Duodenal mucosa (tissue), 2 donors: ENCODE measurements at regions not wholly inside any gene's neighbourhood (a gene's known extent, or its start where the extent isn't known, plus 50 kb on each side); places are given as distances from the start of the nearest gene placed in this dataset.

ENCODE experiments used
- H3K27ac ChIP-seq: one replicate; pipeline ENCODE4 v1.7.0; 2013; ENCODE audit warnings: low read depth, low read length
- H3K27me3 ChIP-seq, 2 donors: one replicate each; pipeline ENCODE4 v1.7.0; 2013; ENCODE audit warnings: low read length in 2 of 2, control low read depth in 1 of 2; ENCODE audit not compliant: insufficient read depth in 2 of 2, control insufficient read depth in 1 of 2
- H3K36me3 ChIP-seq, 2 donors: one replicate each; pipeline ENCODE4 v1.7.0; 2013; ENCODE audit warnings: low read length in 2 of 2, control low read depth in 1 of 2; ENCODE audit not compliant: insufficient read depth in 2 of 2, control insufficient read depth in 1 of 2
- H3K4me1 ChIP-seq, 2 donors: one replicate each; pipeline ENCODE4 v1.7.0; 2013; ENCODE audit warnings: low read length in 2 of 2, control low read depth in 1 of 2; ENCODE audit not compliant: insufficient read depth in 2 of 2, control insufficient read depth in 1 of 2
- H3K4me3 ChIP-seq, 2 donors: one replicate each; pipeline ENCODE4 v1.7.0; 2013; ENCODE audit warnings: low read length in 2 of 2, low read depth in 1 of 2
- H3K9ac ChIP-seq, 2 donors: one replicate each; pipeline ENCODE4 v1.7.0; 2013; ENCODE audit warnings: low read length in 2 of 2, low read depth in 1 of 2
- H3K9me3 ChIP-seq, 2 donors: one replicate each; pipeline ENCODE4 v1.7.0; 2013; ENCODE audit warnings: low read length in 2 of 2, control low read depth in 1 of 2; ENCODE audit not compliant: control insufficient read depth in 1 of 2

DNA sequence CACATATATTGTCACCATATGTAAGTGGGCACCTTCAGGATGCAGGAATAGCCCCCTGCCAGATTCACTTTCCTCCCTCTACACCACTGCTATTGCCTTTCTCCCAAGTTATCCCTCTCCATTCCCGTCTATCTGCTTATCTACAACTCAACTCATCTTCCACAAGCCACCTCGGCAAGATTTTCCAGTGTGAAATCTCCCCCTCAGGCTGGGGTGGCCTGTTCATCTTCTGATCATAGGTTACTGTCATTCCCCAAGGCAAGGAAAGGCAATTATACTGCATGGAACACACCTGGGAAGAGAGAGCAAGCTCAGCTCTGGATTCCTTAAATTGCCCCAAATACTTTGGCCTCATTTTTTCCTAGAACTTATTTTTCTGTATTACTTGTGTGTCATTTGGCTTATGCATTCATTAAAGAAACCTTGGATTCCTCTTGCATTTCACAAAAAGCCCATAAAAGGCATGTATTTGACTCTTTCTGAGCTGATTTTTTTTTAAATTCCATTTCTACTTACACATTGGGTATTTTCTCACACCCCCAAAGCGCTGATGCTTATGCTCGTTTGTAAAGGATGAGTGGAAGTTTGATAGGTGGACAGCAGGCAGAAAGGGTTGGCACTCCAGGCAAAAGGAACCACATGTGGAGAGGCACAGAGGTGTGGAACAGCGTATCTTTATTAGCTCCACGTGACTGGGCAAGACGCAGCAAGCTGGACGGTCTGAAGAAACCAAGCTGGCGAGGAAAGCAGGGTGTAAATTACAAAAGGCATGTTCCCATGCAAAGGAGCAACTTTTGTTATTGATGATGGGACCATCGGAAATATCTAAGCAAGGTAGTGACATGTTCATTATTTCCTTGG lies 169.7 kb upstream of the RAB4A start:
- Histone ChIP-seq H3K4me1 (peaks cover 0 to 5% of the 10 kb centered on the region in 2 donors), H3K36me3 (no peaks in the 10 kb centered on the region), H3K4me3 (no peak overlapping the region), H3K9me3 (no peaks in the 10 kb centered on the region), H3K9ac (no peak overlapping the region), H3K27me3 (no peaks in the 10 kb centered on the region), H3K27ac (no peak overlapping the region)

DNA sequence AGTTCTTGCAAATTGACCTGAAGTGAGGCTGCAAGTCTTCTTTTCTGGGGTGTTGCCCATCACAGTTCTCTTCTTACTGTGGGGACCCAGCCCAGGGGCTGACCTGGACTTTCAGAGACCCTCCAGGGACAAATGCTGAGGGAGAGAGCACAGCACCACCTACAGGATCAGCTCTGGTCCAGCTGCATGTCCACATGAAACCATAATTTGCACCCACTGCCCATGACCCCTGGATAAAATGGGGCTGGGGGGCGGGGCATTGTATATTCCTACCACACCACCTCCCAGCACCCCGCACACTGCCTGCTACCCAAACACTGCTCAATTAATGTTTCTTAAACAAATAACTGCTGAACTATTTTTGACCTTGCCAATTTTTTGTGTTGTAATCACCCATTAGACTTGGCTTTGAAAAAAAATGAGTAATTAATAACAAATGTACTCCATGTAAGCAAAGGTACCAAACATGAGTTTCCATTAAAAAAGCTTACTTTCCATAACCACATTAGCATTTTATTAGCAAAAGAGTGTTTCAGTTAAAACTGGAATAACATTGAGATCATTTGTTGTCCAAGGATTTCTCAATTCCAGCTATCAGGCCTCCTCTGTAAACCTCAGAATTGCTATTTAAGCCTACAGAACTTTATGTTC lies 168.0 kb upstream of the RAB4A start:
- no peak overlapping the region for H3K9ac ChIP-seq
- H3K27me3 ChIP-seq = no peaks in the 10 kb centered on the region
- H3K36me3 ChIP-seq = no peaks in the 10 kb centered on the region
- peaks cover 0 to 5% of the 10 kb centered on the region in 2 donors for H3K4me1 ChIP-seq
- H3K4me3 ChIP-seq = no peak overlapping the region
- no peaks in the 10 kb centered on the region for H3K9me3 ChIP-seq
- no peak overlapping the region for H3K27ac ChIP-seq

DNA sequence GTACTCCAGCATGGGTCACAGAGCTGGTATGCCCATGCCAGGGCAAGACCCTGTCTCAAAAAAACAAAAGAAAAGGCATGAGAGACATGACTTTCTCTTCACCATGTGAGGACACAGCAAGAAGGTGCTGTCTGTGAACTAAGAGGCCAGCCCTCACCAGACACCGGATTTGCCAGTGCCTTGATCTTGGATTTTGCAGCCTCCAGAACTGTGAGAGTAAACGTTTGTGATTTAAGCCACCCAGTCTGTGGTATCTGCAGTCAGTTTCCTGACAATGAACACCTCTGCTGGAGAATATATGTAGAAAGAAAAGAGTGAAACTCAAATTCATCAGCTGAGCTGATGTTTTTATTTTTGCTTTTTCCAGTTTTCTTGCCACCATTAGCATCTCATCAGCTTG lies 166.3 kb upstream of the RAB4A start:
- no peaks in the 10 kb centered on the region for H3K27me3 ChIP-seq
- H3K4me3 ChIP-seq = no peak overlapping the region
- H3K36me3 ChIP-seq = no peaks in the 10 kb centered on the region
- H3K9me3 ChIP-seq = no peaks in the 10 kb centered on the region
- H3K4me1 ChIP-seq = peaks cover 13% of the 10 kb centered on the region in 2 donors
- no peak overlapping the region for H3K9ac ChIP-seq
- H3K27ac ChIP-seq = no peak overlapping the region

DNA sequence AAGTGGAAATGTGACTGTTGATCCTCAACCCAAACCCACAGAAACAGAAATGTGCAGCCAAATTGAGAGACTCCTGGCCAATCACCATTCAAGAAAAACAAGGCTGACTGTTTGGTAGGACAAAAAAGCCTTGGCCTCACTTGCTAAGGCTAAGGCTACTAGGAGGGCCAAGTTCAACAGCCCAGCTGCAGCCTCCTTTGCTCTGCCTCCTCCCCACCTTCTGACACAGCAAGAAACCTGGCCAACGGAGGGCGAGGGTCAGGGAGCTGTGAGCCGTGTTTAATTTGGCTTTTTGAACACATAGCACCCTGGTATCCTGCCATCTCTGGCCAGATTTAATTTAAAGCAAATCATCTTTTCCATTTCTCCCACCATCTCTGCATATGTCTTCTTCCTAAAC lies 165.8 kb upstream of the RAB4A start:
- no peaks in the 10 kb centered on the region for H3K9me3 ChIP-seq
- H3K4me1 ChIP-seq = peaks cover 13% of the 10 kb centered on the region in 2 donors
- no peak overlapping the region for H3K27ac ChIP-seq
- H3K27me3 ChIP-seq = no peaks in the 10 kb centered on the region
- H3K9ac ChIP-seq = no peak overlapping the region
- H3K36me3 ChIP-seq = no peaks in the 10 kb centered on the region
- H3K4me3 ChIP-seq = no peak overlapping the region

DNA sequence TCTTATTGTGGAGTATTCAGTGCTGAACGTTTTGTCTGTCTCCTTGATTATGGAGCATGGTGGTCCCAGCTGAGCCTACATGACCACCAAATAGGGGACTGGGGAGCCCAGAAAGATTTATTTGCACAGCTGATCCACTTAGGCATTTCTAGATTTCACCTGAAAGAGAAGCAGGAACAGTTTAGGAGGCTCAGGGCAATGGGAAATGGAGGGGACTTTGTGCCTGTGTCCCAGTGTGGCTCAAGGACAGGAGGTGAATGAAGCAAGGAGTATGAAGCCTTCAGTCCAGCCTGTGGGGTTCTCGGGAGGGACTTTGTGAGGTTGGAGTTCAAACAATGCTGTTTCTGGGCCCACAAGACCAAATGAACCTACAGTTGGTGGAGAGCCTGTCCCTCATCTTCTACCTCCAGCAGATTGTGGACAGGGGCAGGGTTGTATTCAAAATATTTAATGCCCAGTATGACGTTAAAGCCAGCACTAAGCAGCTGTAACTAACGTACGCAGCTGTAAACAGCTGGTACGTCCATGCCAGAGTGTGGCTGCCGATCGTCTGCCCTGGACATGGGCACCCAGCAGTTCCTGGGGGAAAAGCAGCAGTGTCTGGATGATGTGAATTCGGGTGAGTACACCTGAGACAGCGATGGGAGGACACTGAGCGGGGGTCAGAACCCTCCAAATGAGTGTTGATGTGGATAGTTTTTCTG lies 164.9 kb upstream of the RAB4A start:
- no peaks in the 10 kb centered on the region for H3K27me3 ChIP-seq
- no peak overlapping the region for H3K9ac ChIP-seq
- peaks cover 13% of the 10 kb centered on the region in 2 donors for H3K4me1 ChIP-seq
- H3K36me3 ChIP-seq = no peaks in the 10 kb centered on the region
- no peak overlapping the region for H3K27ac ChIP-seq
- H3K4me3 ChIP-seq = no peak overlapping the region
- no peaks in the 10 kb centered on the region for H3K9me3 ChIP-seq

DNA sequence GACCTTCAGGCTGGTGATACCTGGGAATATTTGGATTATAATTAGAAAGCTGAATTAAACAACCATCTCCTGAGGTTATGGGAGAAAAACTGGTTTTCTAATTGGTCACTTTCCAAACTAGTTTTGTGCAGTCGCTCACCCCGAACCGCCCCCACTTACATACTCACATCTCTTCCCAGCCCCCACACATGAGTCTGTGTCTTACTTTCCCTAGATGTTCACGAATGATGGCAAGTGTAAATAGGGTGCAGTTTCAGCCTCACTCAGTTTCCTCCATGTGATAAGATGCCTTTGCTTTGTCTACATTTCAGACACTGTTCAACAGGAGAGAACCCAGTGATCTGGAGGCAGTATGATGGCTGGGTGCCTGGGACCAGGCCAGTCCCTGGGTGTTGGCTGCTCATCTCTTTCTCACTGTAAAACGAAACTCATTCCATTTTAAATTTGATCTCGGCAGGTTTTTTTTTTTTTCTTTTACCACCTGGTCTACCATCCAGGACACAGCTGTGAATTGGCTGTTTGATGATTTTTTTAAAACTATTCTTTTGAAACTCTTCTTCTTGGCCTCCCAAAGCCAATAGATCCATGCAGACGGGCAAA lies 164.3 kb upstream of the RAB4A start:
- H3K27me3 ChIP-seq = no peaks in the 10 kb centered on the region
- H3K36me3 ChIP-seq = no peaks in the 10 kb centered on the region
- peaks cover 13% of the 10 kb centered on the region in 2 donors for H3K4me1 ChIP-seq
- no peak overlapping the region for H3K9ac ChIP-seq
- H3K9me3 ChIP-seq = no peaks in the 10 kb centered on the region
- H3K4me3 ChIP-seq = no peak overlapping the region
- H3K27ac ChIP-seq = no peak overlapping the region

DNA sequence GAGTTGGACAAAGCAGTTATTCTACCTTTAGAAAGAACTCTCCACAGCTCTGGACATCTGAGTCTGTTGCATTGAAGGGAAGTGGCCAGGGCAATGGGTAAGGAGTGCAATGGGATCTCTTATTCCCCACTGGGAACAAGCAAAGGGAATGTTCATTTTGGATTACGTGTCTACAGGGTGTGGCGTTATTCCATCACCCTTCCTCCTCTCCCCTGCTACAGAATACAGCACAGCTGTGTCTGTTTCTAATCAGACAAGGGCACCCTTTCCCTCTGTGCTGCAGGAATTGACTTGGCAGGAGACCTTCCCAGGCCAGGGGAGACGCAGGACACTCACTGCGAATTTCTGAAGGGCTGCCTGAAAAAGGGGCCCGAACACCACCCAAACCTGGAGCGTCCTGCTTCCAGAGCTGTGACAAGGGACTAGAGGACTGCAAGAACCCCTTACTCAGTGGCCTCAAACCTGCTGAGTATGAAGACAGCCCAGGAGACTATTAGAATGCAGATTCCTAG lies 163.6 kb upstream of the RAB4A start:
- Histone ChIP-seq H3K4me1 (peaks cover 13% of the 10 kb centered on the region in 2 donors), H3K9ac (no peak overlapping the region), H3K4me3 (no peak overlapping the region), H3K27ac (no peak overlapping the region), H3K27me3 (no peaks in the 10 kb centered on the region), H3K9me3 (no peaks in the 10 kb centered on the region), H3K36me3 (no peaks in the 10 kb centered on the region)

DNA sequence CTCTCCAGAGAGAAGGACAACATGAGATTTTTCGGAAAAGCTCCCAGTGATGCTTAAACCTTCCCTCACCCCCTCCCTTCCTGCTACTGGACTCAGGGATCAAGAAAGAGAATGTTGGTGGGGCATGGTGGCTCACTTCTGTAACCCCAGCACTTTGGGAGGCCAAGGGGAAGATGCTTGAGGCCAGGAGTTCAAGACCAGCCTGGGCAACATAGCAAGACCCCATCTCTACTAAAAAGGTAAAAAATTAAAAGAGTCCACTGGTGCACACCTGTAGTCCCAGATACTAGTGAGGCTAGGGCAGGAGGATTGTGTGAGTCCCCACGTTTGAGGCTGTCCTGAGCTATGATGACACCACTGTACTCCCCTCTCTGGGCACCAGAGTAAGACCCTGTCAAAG lies 162.9 kb upstream of the RAB4A start:
- Histone ChIP-seq H3K36me3 (no peaks in the 10 kb centered on the region), H3K27me3 (no peaks in the 10 kb centered on the region), H3K9me3 (no peaks in the 10 kb centered on the region), H3K4me1 (peaks cover 13% of the 10 kb centered on the region in 2 donors), H3K4me3 (no peak overlapping the region), H3K27ac (no peak overlapping the region), H3K9ac (no peak overlapping the region)

DNA sequence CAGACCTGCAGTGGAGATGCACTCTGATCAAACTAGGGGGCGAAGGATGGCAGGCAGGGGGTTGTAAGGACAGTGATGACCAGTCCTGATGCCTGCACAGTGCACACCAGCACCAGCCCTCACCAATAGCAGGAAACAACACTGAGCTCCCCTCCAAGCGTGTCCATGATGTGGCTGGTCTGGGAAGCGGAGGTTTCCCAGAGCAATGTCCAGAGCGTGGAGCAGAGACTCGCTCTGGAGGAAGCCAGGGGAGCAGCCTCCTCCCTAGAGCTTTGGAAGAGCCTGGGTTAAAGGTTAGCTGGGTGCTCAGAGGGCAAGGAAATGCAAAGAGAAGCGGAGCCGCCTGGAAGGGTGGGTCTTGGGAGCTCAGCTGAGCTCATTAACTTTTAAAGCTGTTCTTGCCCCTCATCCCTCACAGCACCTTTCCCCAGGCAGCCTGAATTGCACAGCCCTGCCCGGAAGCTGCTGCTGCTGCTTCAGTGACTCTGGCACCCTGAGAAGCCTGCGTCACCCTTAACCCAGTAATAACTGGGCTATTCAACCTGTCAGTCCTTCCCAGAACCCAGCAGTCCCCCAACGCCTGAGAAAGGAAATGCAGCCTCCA lies 162.2 kb upstream of the RAB4A start:
- H3K4me1 ChIP-seq = peaks cover 13% of the 10 kb centered on the region in 2 donors
- H3K36me3 ChIP-seq = no peaks in the 10 kb centered on the region
- H3K9me3 ChIP-seq = no peaks in the 10 kb centered on the region
- H3K27me3 ChIP-seq = no peaks in the 10 kb centered on the region
- no peak overlapping the region for H3K4me3 ChIP-seq
- no peak overlapping the region for H3K9ac ChIP-seq
- no peak overlapping the region for H3K27ac ChIP-seq
